Activated gamma-delta T cell (primary cell): ENCODE measurements at regions not wholly inside any gene's neighbourhood (a gene's known extent, or its start where the extent isn't known, plus 50 kb on each side); places are given as distances from the start of the nearest gene placed in this dataset.
"Not testable (repeated sequence)": the region's sequence is repeated elsewhere in the genome, so short reads cannot be mapped to it uniquely, and the experiment has no call there.

Experiments used
- DNase-seq: peaks from one replicate; lab custom pipeline; 2025; lab: John Stamatoyannopoulos, UW

GRCh38 chr21:22019766-22020165 lies 1021.6 kb downstream of the NCAM2 start:
- DNase-seq: no peak

DNA sequence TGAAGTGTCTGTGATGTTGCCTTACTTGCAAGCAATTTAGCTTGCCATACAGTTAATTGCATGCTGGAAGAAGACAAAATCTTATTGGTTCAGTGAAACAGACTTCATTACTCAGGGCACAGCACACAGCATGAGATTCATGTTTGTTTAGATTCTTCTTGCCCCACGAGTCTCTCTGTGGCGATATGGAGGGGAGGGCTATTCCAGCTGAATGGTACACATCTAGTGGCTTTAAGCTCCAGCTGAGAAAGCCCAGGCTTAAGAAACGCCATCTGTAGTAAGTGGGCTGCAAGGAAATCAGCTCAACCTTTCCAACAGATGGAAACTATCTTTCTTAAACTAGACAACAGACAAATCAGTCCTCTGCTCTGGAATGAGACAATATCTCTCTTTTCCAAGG lies 1022.0 kb downstream of the NCAM2 start:
- DNase-seq: no peak

DNA sequence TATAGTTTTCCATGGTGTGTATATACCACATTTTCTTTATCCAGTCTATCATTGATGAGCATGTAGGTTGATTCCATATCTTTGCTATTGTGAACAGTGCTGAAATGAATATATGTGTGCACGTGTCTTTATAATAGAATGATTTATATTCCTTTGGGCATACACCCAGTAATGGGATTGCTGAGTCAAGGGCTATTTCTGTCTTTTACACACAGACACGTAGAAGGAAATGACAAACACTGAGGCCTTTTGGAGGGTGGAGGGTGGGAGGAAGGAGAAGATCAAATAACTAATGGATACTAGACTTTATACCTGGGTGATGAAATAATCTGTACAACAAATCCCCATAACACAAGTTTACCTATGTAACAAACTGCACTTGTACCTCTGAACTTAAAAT lies 1025.7 kb downstream of the NCAM2 start:
- not testable (repeated sequence) for DNase-seq

DNA sequence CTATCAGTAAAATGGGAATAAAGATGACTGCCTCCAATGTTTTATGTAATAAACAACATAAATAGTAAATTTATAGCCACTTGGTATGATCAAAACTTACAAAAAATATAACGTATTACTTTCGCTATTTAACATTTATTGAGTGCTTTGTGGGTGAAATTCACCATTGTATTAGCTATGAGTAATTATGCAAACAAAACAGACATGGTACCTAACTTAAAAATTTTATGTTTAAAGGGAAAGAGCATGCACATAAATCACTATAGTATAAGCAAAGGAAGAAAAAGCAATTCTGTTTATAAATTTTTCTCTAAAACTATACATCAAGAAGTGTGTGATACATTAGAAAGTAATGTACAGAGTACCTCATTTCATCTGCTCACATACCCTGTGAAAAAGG lies 1046.2 kb downstream of the NCAM2 start:
- no peak for DNase-seq

DNA sequence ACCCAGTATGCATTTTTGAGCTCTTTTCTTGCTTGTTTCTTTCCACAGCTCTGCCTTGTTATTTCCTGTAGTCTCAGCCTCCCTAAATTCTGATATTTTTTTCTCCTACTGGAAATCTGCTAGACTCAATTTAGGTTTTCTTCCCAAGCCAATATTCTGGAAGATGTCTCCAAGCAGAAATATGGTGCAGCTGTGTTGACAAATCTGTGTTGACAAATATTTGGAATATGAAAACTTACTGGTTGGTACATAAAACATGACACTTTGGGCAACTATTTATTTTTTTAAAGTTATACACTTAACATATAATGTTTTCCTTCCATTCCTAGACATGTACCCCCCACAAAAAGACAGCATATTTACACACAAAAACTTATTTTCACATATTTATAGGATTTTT lies 1048.4 kb downstream of the NCAM2 start:
- DNase-seq: no peak

DNA sequence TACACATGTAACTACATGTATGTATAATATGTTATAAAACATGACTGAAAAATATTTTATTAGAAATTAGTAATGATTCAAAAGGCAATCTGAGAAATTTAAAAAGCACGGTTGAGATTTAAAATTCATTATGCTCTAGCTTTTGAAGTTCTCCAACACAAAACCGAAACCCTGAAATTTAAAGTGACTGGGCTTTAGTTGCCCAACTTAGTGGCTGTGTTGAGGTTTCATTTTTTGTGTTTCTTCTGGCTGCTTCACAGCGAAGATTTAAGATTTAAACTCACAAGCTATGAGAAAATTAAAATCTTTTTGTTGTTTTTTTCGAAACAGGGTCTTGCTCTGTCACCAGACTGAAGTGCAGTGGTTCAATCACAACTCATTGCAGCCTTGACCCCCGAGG lies 1058.7 kb downstream of the NCAM2 start:
- no peak for DNase-seq

GRCh38 chr21:22062472-22063139 lies 1064.4 kb downstream of the NCAM2 start:
- DNase-seq: no peak

DNA sequence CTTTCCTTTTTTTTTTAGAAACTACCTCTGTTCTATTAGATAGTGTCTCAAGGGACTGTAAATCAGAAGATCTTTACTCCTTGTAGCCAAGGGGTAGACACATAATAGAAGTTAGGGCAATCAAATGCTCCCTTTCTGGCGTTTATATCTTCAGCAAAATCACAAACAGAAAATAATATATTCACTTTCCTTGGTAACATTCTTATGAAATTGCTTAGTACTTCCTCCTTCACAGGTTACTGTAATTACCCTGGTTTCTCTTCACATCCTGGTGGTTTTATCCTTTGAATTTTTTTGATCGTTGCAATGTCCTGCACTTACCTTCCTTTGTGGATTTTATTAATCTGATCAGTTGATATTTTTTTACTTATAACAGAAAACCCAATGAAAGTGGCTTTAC lies 1064.9 kb downstream of the NCAM2 start:
- DNase-seq: no peak

- no peak for DNase-seq
These were observed 1078.3 kb downstream of the NCAM2 start for GRCh38 chr21:22076471-22076870.

GRCh38 chr21:22083899-22084298 lies 1085.7 kb downstream of the NCAM2 start:
- no peak for DNase-seq

DNA sequence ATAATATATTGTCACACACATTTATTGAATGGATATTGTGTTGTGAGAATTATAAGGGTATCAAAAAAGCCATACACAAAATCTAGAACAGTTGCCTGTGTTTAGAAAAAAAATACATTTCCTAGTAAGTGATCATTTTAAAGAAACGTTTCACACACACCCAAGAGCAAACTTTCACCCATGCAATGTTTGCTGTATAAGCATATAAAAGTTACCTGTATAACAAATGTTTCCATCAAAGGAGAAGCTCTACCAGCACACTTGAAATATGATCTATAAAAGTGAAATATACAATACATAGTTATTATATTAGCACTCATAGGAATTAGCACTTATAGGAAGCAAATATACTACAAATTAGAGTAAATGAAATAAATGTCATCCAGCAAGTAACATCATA lies 1098.1 kb downstream of the NCAM2 start:
- no peak for DNase-seq

GRCh38 chr21:22106720-22107410 lies 1108.7 kb downstream of the NCAM2 start:
- no peak for DNase-seq

DNA sequence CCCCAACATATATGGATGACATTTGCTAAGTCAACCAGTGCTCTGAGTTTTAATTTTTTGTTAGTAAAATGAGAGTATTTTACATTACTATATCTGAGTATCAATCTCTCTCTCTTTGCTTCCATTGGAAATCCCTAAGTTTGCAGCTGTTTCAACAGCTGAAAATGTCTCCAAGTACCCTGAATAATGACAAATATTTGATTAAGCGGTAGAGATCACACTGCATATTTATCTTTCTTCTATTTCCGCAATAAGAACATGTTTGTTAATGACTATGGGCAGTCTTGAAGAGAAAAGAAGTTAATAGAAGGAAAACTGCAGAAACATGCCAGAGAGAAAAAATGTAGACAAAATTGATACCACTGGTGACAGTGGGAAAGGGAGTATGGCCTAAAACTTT lies 1117.5 kb downstream of the NCAM2 start:
- DNase-seq: no peak

- DNase-seq: no peak
These were observed 1122.5 kb downstream of the NCAM2 start for GRCh38 chr21:22120616-22121266.

GRCh38 chr21:22125581-22125980 lies 1127.4 kb downstream of the NCAM2 start:
- no peak for DNase-seq

- no peak for DNase-seq
These were observed 1130.5 kb downstream of the NCAM2 start for GRCh38 chr21:22128671-22129070.

GRCh38 chr21:22132358-22133071 lies 1134.3 kb downstream of the NCAM2 start:
- no peak for DNase-seq

GRCh38 chr21:22136740-22137139 lies 1138.5 kb downstream of the NCAM2 start:
- no peak for DNase-seq

- no peak for DNase-seq
These were observed 1140.2 kb downstream of the NCAM2 start for GRCh38 chr21:22138297-22139016.

DNA sequence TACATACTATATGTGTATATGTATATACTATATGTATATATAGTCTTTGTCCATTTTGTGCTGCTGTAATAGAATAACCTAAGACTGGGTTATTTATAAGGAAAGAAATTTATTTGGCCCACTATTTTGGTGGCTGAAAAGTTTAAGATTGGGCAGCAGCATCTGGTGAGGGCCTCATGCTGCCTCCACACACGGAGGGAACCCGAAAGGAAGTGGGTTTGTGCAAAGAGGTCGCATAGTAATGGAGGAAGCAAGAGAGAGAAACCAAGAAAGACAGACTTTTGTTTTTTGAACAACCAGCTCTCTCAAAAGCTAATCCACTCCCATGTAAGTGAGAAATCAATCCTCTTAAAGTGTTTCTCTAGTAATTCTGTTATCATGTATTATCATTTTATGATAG lies 1147.3 kb downstream of the NCAM2 start:
- DNase-seq: no peak

- no peak for DNase-seq
These were observed 1156.5 kb downstream of the NCAM2 start for GRCh38 chr21:22154579-22155274.
